GM12878 (cell line): ENCODE measurements at regions not wholly inside any gene's neighbourhood (a gene's known extent, or its start where the extent isn't known, plus 50 kb on each side); places are given as distances from the start of the nearest gene placed in this dataset.

Experiments
- ATAC-seq: fragments of 200-7000 bp; cut with Tn5 transposase; 3 replicates; pipeline ENCODE4 v1.9.1; 2020; ENCODE audit warnings: mild to moderate bottlenecking, moderate library complexity
- BruUV-seq: library from RNA; stranded (reverse); fragments of 400-500 nt; replicated peaks from 2 replicates; lab custom pipeline; 2021; lab: Mats Ljungman, UMichigan
- CTCF ChIA-PET: fragments of 300-600 bp; sonication (Branson Sonifier 250); formaldehyde crosslinking; extraction: SDS; loops from one replicate; lab custom pipeline; 2021; ENCODE audit warnings: inconsistent platforms; lab: Yijun Ruan, JAX
- POLR2A ChIA-PET: fragments of 350-600 bp; formaldehyde crosslinking; extraction: SDS; loops from one replicate; lab custom pipeline; 2021; ENCODE audit warnings: inconsistent platforms; lab: Charles Lee
- RAD21 ChIA-PET: fragments of 300-600 bp; sonication (Branson Sonifier 250); formaldehyde crosslinking; loops from one replicate; lab custom pipeline; 2023; ENCODE audit warnings: antibody characterized with exemption; ENCODE audit not compliant: unreplicated experiment; lab: Charles Lee
- SMC1A ChIA-PET: fragments of 300-600 bp; sonication (Branson Sonifier 250); formaldehyde crosslinking; loops from one replicate; lab custom pipeline; 2023; ENCODE audit not compliant: unreplicated experiment, uncharacterized antibody; lab: Charles Lee
- DNase-seq: peaks from one replicate; pipeline ENCODE4 v3.0.0-alpha.2; 2011; ENCODE audit warnings: low read depth, low spot score
- FAIRE-seq: peaks from 3 replicates; lab custom pipeline; 2011; peaks lifted over from hg19 to GRCh38; lab: Jason Lieb, UNC
- H2AFZ ChIP-seq: 2 replicates; pipeline ENCODE4 v1.6.0; 2011; ENCODE audit warnings: low read depth, low read length, control low read depth; ENCODE audit not compliant: control insufficient read depth
- H3K27ac ChIP-seq: 2 replicates; pipeline ENCODE4 v1.5.1; 2011; ENCODE audit warnings: control low read depth; ENCODE audit not compliant: control insufficient read depth, insufficient read depth
- H3K27me3 ChIP-seq, 2 experiments: replicated peaks in 1 of 2; 2 replicates each; pipeline versions ENCODE4 v1.6.0 to v1.6.1; 2011; ENCODE audit warnings: low read length in 1 of 2; ENCODE audit not compliant: control insufficient read depth in 2 of 2, insufficient read depth in 2 of 2
- H3K36me3 ChIP-seq, 2 experiments: 2 replicates each; pipeline ENCODE4 v1.5.1; 2011; ENCODE audit warnings: low read length in 1 of 2; ENCODE audit not compliant: control insufficient read depth in 2 of 2, insufficient read depth in 2 of 2
- H3K4me1 ChIP-seq: 2 replicates; pipeline ENCODE4 v1.6.1; 2011; ENCODE audit warnings: mild to moderate bottlenecking, low read length, moderate library complexity, mixed read lengths; ENCODE audit not compliant: control insufficient read depth, insufficient read depth
- H3K4me2 ChIP-seq: 2 replicates; pipeline ENCODE4 v1.6.0; 2011; ENCODE audit warnings: control low read depth; ENCODE audit not compliant: control insufficient read depth, insufficient read depth
- H3K4me3 ChIP-seq: fragments of 200-600 bp; sonication (generic); 2 replicates; pipeline ENCODE4 v1.5.1; 2016
- H3K79me2 ChIP-seq: 2 replicates; pipeline ENCODE4 v1.6.0; 2011; ENCODE audit warnings: low read length; ENCODE audit not compliant: control insufficient read depth, insufficient read depth
- H3K9ac ChIP-seq: 2 replicates; pipeline ENCODE4 v1.8.0; 2011; ENCODE audit warnings: low read length, control low read depth, mixed read lengths; ENCODE audit not compliant: control insufficient read depth, insufficient read depth
- H3K9me3 ChIP-seq: replicated peaks from 3 replicates; pipeline ENCODE4 v1.5.1; 2011; ENCODE audit warnings: mild to moderate bottlenecking, low read length; ENCODE audit not compliant: control insufficient read depth, insufficient read depth
- H4K20me1 ChIP-seq: 2 replicates; pipeline ENCODE4 v1.6.0; 2011; ENCODE audit not compliant: control insufficient read depth, insufficient read depth
- ATF7 ChIP-seq: fragments of 450-650 bp; IDR thresholded peaks from 2 replicates; pipeline ENCODE4 v1.6.1; 2016; ENCODE audit warnings: low read depth, mild to moderate bottlenecking
- CUX1 ChIP-seq: IDR thresholded peaks from 2 replicates; pipeline ENCODE4 v1.6.1; 2012; ENCODE audit warnings: improper control_type of control experiment, low read depth, low read length; ENCODE audit not compliant: insufficient replicate concordance
- EP300 ChIP-seq, 2 experiments: fragments of 150-350 bp in 1 of 2; IDR thresholded peaks; 2 replicates each; pipeline ENCODE4 v1.6.1; 2011 to 2012; ENCODE audit warnings: low read depth in 2 of 2, low read length in 2 of 2, borderline replicate concordance in 1 of 2, improper control_type of control experiment in 1 of 2, inconsistent platforms in 1 of 2; ENCODE audit not compliant: control insufficient read depth in 1 of 2
- IKZF2 ChIP-seq, 2 experiments: fragments of 450-650 bp; IDR thresholded peaks; 2 replicates each; pipeline ENCODE4 v1.6.1; 2017; ENCODE audit warnings: mild to moderate bottlenecking in 2 of 2, moderate library complexity in 2 of 2
- MXI1 ChIP-seq: fragments of 150-350 bp; IDR thresholded peaks from 2 replicates; pipeline ENCODE4 v1.6.1; 2011; ENCODE audit warnings: low read depth, mild to moderate bottlenecking, inconsistent platforms, low read length, improper control_type of control experiment
- NR2C1 ChIP-seq: fragments of 450-650 bp; IDR thresholded peaks from 2 replicates; pipeline ENCODE4 v1.6.1; 2017; ENCODE audit warnings: antibody characterized with exemption, mild to moderate bottlenecking, moderate library complexity
- RAD21 ChIP-seq: IDR thresholded peaks from 2 replicates; pipeline ENCODE4 v1.6.1; 2011; ENCODE audit warnings: mild to moderate bottlenecking, low read depth, low read length, moderate library complexity; ENCODE audit not compliant: insufficient read depth
- RBBP5 ChIP-seq: fragments of 200-600 bp; sonication (generic); conservative IDR thresholded peaks from 2 replicates; pipeline ENCODE4 v1.6.1; 2016
- RELA ChIP-seq: fragments of 450-650 bp; IDR thresholded peaks from 2 replicates; pipeline ENCODE4 v1.8.0; 2014; ENCODE audit warnings: borderline replicate concordance; ENCODE audit not compliant: partially characterized antibody
- SMAD1 ChIP-seq: fragments of 450-650 bp; IDR thresholded peaks from 2 replicates; pipeline ENCODE4 v1.6.1; 2018; ENCODE audit warnings: mild to moderate bottlenecking, low read depth; ENCODE audit not compliant: partially characterized antibody
- SREBF1 ChIP-seq: IDR thresholded peaks from 2 replicates; pipeline ENCODE4 v1.6.1; 2012; ENCODE audit warnings: mild to moderate bottlenecking, low read length
- TBL1XR1 ChIP-seq: IDR thresholded peaks from 2 replicates; pipeline ENCODE4 v1.6.1; 2012; ENCODE audit warnings: low read depth, low read length, improper control_type of control experiment
- YY1 ChIP-seq: IDR thresholded peaks from 2 replicates; pipeline ENCODE4 v1.6.1; 2011; ENCODE audit warnings: low read depth, mild to moderate bottlenecking, low read length
- ZNF217 ChIP-seq: fragments of 450-650 bp; IDR thresholded peaks from 2 replicates; pipeline ENCODE4 v1.6.1; 2017; ENCODE audit warnings: antibody characterized with exemption, mild to moderate bottlenecking
- WGBS: methylation state at CpG from one replicate; pipeline ENCODE4 v1.1.6; 2016; ENCODE audit warnings: low lambda C conversion rate; ENCODE audit not compliant: insufficient replicate concordance, insufficient coverage; ENCODE audit errors: missing lambda C conversion rate; 5-methylcytosine and 5-hydroxymethylcytosine counted together
- in situ Hi-C: fragments of 300-500 bp; cut with MboI; formaldehyde crosslinking; loops from 9 replicates; pipeline ENCODE4 v1.14.3; 2018; ENCODE audit warnings: mixed read lengths
- intact Hi-C: fragments of 100-400 bp; cut with micrococcal nuclease; formaldehyde crosslinking; loops from one replicate; pipeline ENCODE4 v1.14.2; 2022; ENCODE audit not compliant: unreplicated experiment
- TF ChIP-seq, protein P1 (sequence below): IDR thresholded peaks from 2 replicates; pipeline ENCODE4 v1.6.1; 2012; ENCODE audit warnings: low read depth, low read length, improper control_type of control experiment

- TF ChIP-seq SMAD1 (no peak), IKZF2 (IDR thresholded peaks at IDR 0.05) (no peak)
- TF ChIP-seq, all 136 proteins: peak for 0
Measured at GRCh38 chr14:51523243-51523642, 128.5 kb upstream of the FRMD6 start (continued).

DNA sequence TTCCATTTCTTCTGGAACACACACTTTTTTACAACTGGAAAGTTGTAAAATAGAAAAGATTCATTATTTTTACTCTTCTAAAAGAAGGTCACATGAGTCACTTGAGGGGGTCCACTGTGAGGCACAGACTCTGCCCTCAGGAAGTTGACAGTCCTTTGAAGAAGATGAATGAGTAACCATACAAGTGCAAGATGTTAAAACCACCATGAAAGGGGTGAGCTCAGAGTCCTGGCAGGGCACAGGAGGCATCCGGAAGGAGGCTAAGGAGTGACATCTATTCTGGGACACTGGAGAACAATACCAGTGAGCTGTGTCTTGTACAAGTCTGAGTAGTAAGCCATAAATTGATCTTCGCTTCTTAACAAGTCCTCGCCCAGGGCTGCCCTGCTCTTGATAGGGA lies 126.0 kb upstream of the FRMD6 start:
- Histone ChIP-seq H2AFZ (no peak overlapping the region), H3K4me3 (no peak overlapping the region), H3K79me2 (no peaks in the 10 kb centered on the region), H3K4me2 (no peak overlapping the region), H3K9me3 (no peaks in the 10 kb centered on the region), H4K20me1 (no peaks in the 10 kb centered on the region), H3K4me1 (no peaks in the 10 kb centered on the region), H3K27me3 (no peaks in the 10 kb centered on the region; a peak in 1 of 4 replicates), H3K9ac (no peak overlapping the region), H3K36me3 (no peaks in the 10 kb centered on the region), H3K27ac (no peak overlapping the region)
- 79% methylated on average over 3 of the region's 3 CpGs for WGBS
- DNase-seq (no peak), ATAC-seq (no peak), FAIRE-seq (no peak)
- RAD21 ChIA-PET: no interaction called here
- no TSS peak for BruUV-seq
- no peak for TF ChIP-seq ATF7
- no peak for TF ChIP-seq ZNF217
- no peak for TF ChIP-seq EP300 (IDR thresholded peaks at IDR 0.05; ENCODE audit: borderline replicate concordance in 1 of 2, control insufficient read depth in 1 of 2, low read depth in 2 of 2, low read length in 2 of 2)
- TF ChIP-seq NR2C1: no peak
- no peak for TF ChIP-seq CUX1
- TF ChIP-seq RAD21: no peak
- TF ChIP-seq YY1: no peak
- TF ChIP-seq, protein P1, sequence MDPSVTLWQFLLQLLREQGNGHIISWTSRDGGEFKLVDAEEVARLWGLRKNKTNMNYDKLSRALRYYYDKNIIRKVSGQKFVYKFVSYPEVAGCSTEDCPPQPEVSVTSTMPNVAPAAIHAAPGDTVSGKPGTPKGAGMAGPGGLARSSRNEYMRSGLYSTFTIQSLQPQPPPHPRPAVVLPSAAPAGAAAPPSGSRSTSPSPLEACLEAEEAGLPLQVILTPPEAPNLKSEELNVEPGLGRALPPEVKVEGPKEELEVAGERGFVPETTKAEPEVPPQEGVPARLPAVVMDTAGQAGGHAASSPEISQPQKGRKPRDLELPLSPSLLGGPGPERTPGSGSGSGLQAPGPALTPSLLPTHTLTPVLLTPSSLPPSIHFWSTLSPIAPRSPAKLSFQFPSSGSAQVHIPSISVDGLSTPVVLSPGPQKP: no peak
- TF ChIP-seq RELA: no peak
- TF ChIP-seq SREBF1: no peak
- no peak for TF ChIP-seq MXI1
- no peak for TF ChIP-seq RBBP5
- TF ChIP-seq TBL1XR1: no peak
- SMC1A ChIA-PET: interaction anchor here (1.2 kb wide), 1 partner anchor 9 kb away, joined by 4 read pairs; no protein-coding TSS in a partner anchor
- POLR2A ChIA-PET: no interaction called here
- CTCF ChIA-PET: no interaction called here
- in situ Hi-C loops: no loop called here
- intact Hi-C loops: no loop called here
